CD4-positive, alpha-beta T cell (primary cell): ENCODE measurements at regions not wholly inside any gene's neighbourhood (a gene's known extent, or its start where the extent isn't known, plus 50 kb on each side); places are given as distances from the start of the nearest gene placed in this dataset.
A peak's percentile ranks its signal among the peaks of the same experiment; 100 is the strongest.

Experiments
- ATAC-seq: fragments of 200-7000 bp; cut with Tn5 transposase; one replicate; pipeline ENCODE4 v1.10.0; 2022; ENCODE audit warnings: mild to moderate bottlenecking; ENCODE audit not compliant: poor library complexity
- CTCF ChIA-PET: fragments of 350-600 bp; sonication (Branson Sonifier 250); formaldehyde crosslinking; loops from one replicate; lab custom pipeline; 2021; ENCODE audit warnings: antibody characterized with exemption, inconsistent platforms; lab: Charles Lee
- POLR2A ChIA-PET: fragments of 350-600 bp; sonication (Branson Sonifier 250); formaldehyde crosslinking; loops from one replicate; lab custom pipeline; 2021; ENCODE audit warnings: antibody characterized with exemption, inconsistent platforms; lab: Charles Lee
- DNase-seq, 14 experiments: peaks; one replicate each; pipeline ENCODE4 v3.0.0-alpha.2; 2013 to 2020; ENCODE audit warnings: mixed read lengths in 2 of 14
- H3K27ac ChIP-seq, 2 donors: one replicate each; pipeline versions ENCODE4 v1.5.1 to v1.7.0; 2013; ENCODE audit warnings: low read length in 2 of 2, low read depth in 1 of 2, mild to moderate bottlenecking in 1 of 2
- H3K27me3 ChIP-seq, 2 experiments: 1 replicate in 1 of 2; 2 replicates in 1 of 2; pipeline versions ENCODE4 v1.6.1 to v1.7.0; 2013; ENCODE audit warnings: low read length in 2 of 2, control low read depth in 1 of 2, mild to moderate bottlenecking in 1 of 2, moderate library complexity in 1 of 2; ENCODE audit not compliant: insufficient read depth in 2 of 2, control insufficient read depth in 1 of 2
- H3K36me3 ChIP-seq: one replicate; pipeline ENCODE4 v1.6.1; 2013; ENCODE audit warnings: low read length, control low read depth; ENCODE audit not compliant: insufficient read depth
- H3K4me1 ChIP-seq: one replicate; pipeline ENCODE4 v1.6.1; 2013; ENCODE audit warnings: low read length, control low read depth; ENCODE audit not compliant: insufficient read depth
- H3K4me3 ChIP-seq: one replicate; pipeline ENCODE4 v1.5.1; 2013; ENCODE audit warnings: mild to moderate bottlenecking, low read length, moderate library complexity
- H3K9me3 ChIP-seq, 2 experiments: 1 replicate in 1 of 2; 2 replicates in 1 of 2; pipeline versions ENCODE4 v1.6.1 to v1.7.0; 2013; ENCODE audit warnings: low read length in 2 of 2, mild to moderate bottlenecking in 2 of 2, control low read depth in 1 of 2, moderate library complexity in 1 of 2; ENCODE audit not compliant: control insufficient read depth in 1 of 2, insufficient read depth in 1 of 2
- H3K27ac Mint-ChIP-seq: one replicate; pipeline ENCODE4 v1.8.0; 2020; ENCODE audit warnings: mixed read lengths
- H3K27me3 Mint-ChIP-seq: one replicate; pipeline ENCODE4 v1.8.0; 2021; ENCODE audit warnings: mixed read lengths
- H3K36me3 Mint-ChIP-seq: one replicate; pipeline ENCODE4 v1.8.0; 2021; ENCODE audit warnings: low read depth, mixed read lengths
- H3K4me1 Mint-ChIP-seq: one replicate; pipeline ENCODE4 v1.8.0; 2021; ENCODE audit warnings: low read depth, mixed read lengths
- H3K4me3 Mint-ChIP-seq: one replicate; pipeline ENCODE4 v1.8.0; 2020; ENCODE audit warnings: mild to moderate bottlenecking, mixed read lengths
- H3K9me3 Mint-ChIP-seq: one replicate; pipeline ENCODE4 v1.8.0; 2020; ENCODE audit warnings: mixed read lengths
- CTCF ChIP-seq: fragments of 200-600 bp; IDR thresholded peaks from one replicate; pipeline ENCODE4 v1.8.0; 2022; ENCODE audit warnings: antibody characterized with exemption, mild to moderate bottlenecking
- intact Hi-C, 2 experiments: fragments of 100-400 bp; cut with DNase I in 1 of 2; cut with micrococcal nuclease in 1 of 2; formaldehyde crosslinking; loops; one replicate each; pipeline versions ENCODE4 v1.15.1 to v1.9.0; 2023 to 2025; cut with DNase I, micrococcal nuclease

GRCh38 chr9:88829276-88829675 lies 162.0 kb upstream of the S1PR3 start:
- intact Hi-C loops, result no loop called here
- H3K4me3 Mint-ChIP-seq, result no peak overlapping the region
- H3K27me3 ChIP-seq, result peaks cover 69 to 83% of the 10 kb centered on the region in 2 experiments

GRCh38 chr9:88831713-88832407 lies 159.4 kb upstream of the S1PR3 start:
- no peak for ATAC-seq
- CTCF ChIA-PET, result no interaction called here
- no peaks in the 10 kb centered on the region for H3K36me3 Mint-ChIP-seq

More at GRCh38 chr9:88829276-88829675, 162.0 kb upstream of the S1PR3 start:
- peaks cover 0 to 13% of the 10 kb centered on the region in 2 experiments for H3K9me3 ChIP-seq
- Mint-ChIP-seq H3K36me3 (no peaks in the 10 kb centered on the region), H3K27ac (no peak overlapping the region), H3K4me1 (peaks cover 8% of the 10 kb centered on the region), H3K27me3 (peaks cover 97% of the 10 kb centered on the region), H3K9me3 (peaks cover 2% of the 10 kb centered on the region)
- no peak overlapping the region for H3K4me3 ChIP-seq
- CTCF ChIA-PET, result interaction anchor here (0.6 kb wide), 1 partner anchor 74 kb away, joined by 3 read pairs; no protein-coding TSS in a partner anchor
- TF ChIP-seq CTCF, result no peak
- no peak for DNase-seq
- POLR2A ChIA-PET, result no interaction called here
- no peak for ATAC-seq
- H3K4me1 ChIP-seq, result peaks cover 6% of the 10 kb centered on the region
- no peak overlapping the region for H3K27ac ChIP-seq
- H3K36me3 ChIP-seq, result no peaks in the 10 kb centered on the region

DNA sequence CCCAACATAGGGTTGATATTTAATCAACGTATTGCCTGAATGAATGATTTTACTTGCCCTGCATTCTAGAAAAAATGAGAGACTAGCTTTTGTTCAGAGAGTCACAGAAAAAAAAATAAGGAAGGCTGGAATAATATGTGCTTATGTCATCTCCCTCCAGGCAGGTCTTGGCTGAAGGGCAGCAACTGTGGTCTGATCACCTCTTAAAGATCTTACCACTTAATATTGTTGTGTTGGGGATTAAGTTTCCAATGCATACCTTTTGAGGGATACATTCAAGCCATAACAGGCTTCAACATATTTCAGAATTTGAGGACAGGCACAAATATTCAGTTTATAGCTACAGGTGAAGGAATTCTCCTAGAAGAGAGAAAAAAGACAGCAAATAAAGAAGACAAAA lies 157.3 kb upstream of the S1PR3 start:
- peaks cover 45 to 74% of the 10 kb centered on the region in 2 experiments for H3K27me3 ChIP-seq
- no peak for TF ChIP-seq CTCF
- H3K9me3 ChIP-seq, result peaks cover 0 to 12% of the 10 kb centered on the region in 2 experiments
- no peaks in the 10 kb centered on the region for H3K36me3 ChIP-seq
- intact Hi-C loops, result loop anchor here in 1 of 2 experiments (5.0 kb wide), 1 partner anchor 88 kb away; no protein-coding TSS in a partner anchor
- no peaks in the 10 kb centered on the region for H3K36me3 Mint-ChIP-seq
- peaks cover 15% of the 10 kb centered on the region for H3K4me1 ChIP-seq
- no peak overlapping the region for H3K27ac Mint-ChIP-seq
- ATAC-seq (no peak), DNase-seq (no peak)
- no peak overlapping the region for H3K27ac ChIP-seq
- peaks cover 2% of the 10 kb centered on the region for H3K9me3 Mint-ChIP-seq
- peaks cover 87% of the 10 kb centered on the region for H3K27me3 Mint-ChIP-seq
- no peak overlapping the region for H3K4me3 ChIP-seq
- CTCF ChIA-PET, result no interaction called here
- POLR2A ChIA-PET, result no interaction called here
- H3K4me1 Mint-ChIP-seq, result peaks cover 38% of the 10 kb centered on the region
- no peak overlapping the region for H3K4me3 Mint-ChIP-seq

More at GRCh38 chr9:88831713-88832407, 159.4 kb upstream of the S1PR3 start:
- H3K4me3 Mint-ChIP-seq, result no peak overlapping the region
- peaks cover 30% of the 10 kb centered on the region for H3K4me1 Mint-ChIP-seq
- peak in 1 of 14 experiments; percentile 7 for DNase-seq
- TF ChIP-seq CTCF, result no peak
- peaks cover 59 to 76% of the 10 kb centered on the region in 2 experiments for H3K27me3 ChIP-seq
- H3K4me1 ChIP-seq, result peaks cover 15% of the 10 kb centered on the region
- peaks cover 2% of the 10 kb centered on the region for H3K9me3 Mint-ChIP-seq
- H3K9me3 ChIP-seq, result peaks cover 0 to 18% of the 10 kb centered on the region in 2 experiments
- intact Hi-C loops, result loop anchor here in 1 of 2 experiments (5.0 kb wide), 1 partner anchor 90 kb away; no protein-coding TSS in a partner anchor
- no peak overlapping the region for H3K27ac Mint-ChIP-seq
- H3K27ac ChIP-seq, result no peak overlapping the region
- H3K27me3 Mint-ChIP-seq, result peaks cover 91% of the 10 kb centered on the region
- H3K36me3 ChIP-seq, result no peaks in the 10 kb centered on the region
- no peak overlapping the region for H3K4me3 ChIP-seq
- POLR2A ChIA-PET, result no interaction called here
